Progenitor cell of endocrine pancreas (in vitro differentiated cells): ENCODE measurements at regions not wholly inside any gene's neighbourhood (a gene's known extent, or its start where the extent isn't known, plus 50 kb on each side); places are given as distances from the start of the nearest gene placed in this dataset.
A peak's percentile ranks its signal among the peaks of the same experiment; 100 is the strongest.

Experiments
- DNase-seq: peaks from one replicate; pipeline ENCODE4 v3.0.0; 2021; ENCODE audit warnings: low spot score; ENCODE audit not compliant: unreplicated experiment
- H3K27ac Mint-ChIP-seq: 2 replicates; pipeline ENCODE4 v1.8.0; 2021; ENCODE audit warnings: mild to moderate bottlenecking, moderate library complexity, mixed read lengths
- H3K27me3 Mint-ChIP-seq: 2 replicates; pipeline ENCODE4 v1.8.0; 2021; ENCODE audit warnings: mixed read lengths
- H3K36me3 Mint-ChIP-seq: 2 replicates; pipeline ENCODE4 v1.8.0; 2022; ENCODE audit warnings: mixed read lengths; ENCODE audit not compliant: insufficient read depth
- H3K4me1 Mint-ChIP-seq: 2 replicates; pipeline ENCODE4 v1.8.0; 2021; ENCODE audit warnings: low read depth, mixed read lengths
- H3K4me3 Mint-ChIP-seq: 2 replicates; pipeline ENCODE4 v1.8.0; 2021; ENCODE audit warnings: low read depth, mild to moderate bottlenecking, moderate library complexity, mixed read lengths
- H3K9me3 Mint-ChIP-seq: 2 replicates; pipeline ENCODE4 v1.8.0; 2021; ENCODE audit warnings: low read depth, mixed read lengths
- TF ChIP-seq, protein P1 (sequence below): fragments of 200-600 bp; sonication (generic); IDR thresholded peaks from one replicate; pipeline ENCODE4 v1.5.0; 2021; ENCODE audit warnings: antibody characterized with exemption, mild to moderate bottlenecking; ENCODE audit not compliant: unreplicated experiment

DNA sequence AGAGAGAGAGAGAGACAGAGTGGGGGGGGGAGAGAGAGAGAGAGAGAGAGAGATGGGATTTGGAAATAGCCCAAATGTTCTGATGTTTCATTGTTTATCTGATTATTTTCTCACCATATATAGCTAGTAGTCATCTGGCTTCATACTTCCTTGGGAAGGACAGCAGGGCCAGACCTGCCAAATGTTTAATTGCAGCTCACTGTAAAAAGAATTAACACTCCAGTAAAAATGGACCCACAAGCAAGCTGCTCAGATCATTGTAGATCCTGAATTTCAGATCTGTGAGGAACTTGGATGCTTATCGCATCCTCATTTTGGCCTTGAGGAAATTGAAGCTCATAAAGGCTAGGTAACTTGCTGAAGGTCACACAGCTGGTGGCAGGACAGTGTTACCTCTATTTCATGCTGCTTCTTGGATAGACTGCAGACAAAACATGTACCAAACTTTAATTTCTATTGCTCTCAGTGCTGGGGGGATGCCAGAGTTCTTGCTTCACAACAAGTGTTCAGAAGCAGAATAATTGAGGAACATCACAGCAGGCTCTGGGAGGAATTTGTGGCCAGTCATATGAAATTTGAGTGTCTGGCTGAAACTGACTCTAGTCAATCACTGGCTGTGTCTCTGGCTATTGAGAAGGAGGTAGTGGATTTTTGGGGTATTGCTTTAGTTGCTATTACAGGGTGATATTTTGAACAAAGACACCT, 223.5 kb downstream of the PIK3C3 start:
- H3K36me3 Mint-ChIP-seq = no peaks in the 10 kb centered on the region
- TF ChIP-seq, protein P1, sequence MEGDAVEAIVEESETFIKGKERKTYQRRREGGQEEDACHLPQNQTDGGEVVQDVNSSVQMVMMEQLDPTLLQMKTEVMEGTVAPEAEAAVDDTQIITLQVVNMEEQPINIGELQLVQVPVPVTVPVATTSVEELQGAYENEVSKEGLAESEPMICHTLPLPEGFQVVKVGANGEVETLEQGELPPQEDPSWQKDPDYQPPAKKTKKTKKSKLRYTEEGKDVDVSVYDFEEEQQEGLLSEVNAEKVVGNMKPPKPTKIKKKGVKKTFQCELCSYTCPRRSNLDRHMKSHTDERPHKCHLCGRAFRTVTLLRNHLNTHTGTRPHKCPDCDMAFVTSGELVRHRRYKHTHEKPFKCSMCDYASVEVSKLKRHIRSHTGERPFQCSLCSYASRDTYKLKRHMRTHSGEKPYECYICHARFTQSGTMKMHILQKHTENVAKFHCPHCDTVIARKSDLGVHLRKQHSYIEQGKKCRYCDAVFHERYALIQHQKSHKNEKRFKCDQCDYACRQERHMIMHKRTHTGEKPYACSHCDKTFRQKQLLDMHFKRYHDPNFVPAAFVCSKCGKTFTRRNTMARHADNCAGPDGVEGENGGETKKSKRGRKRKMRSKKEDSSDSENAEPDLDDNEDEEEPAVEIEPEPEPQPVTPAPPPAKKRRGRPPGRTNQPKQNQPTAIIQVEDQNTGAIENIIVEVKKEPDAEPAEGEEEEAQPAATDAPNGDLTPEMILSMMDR = no peak
- no peak overlapping the region for H3K4me3 Mint-ChIP-seq
- H3K27me3 Mint-ChIP-seq = no peaks in the 10 kb centered on the region
- DNase-seq = no peak
- H3K27ac Mint-ChIP-seq = no peak overlapping the region
- H3K4me1 Mint-ChIP-seq = peaks cover 4% of the 10 kb centered on the region
- H3K9me3 Mint-ChIP-seq = no peaks in the 10 kb centered on the region

DNA sequence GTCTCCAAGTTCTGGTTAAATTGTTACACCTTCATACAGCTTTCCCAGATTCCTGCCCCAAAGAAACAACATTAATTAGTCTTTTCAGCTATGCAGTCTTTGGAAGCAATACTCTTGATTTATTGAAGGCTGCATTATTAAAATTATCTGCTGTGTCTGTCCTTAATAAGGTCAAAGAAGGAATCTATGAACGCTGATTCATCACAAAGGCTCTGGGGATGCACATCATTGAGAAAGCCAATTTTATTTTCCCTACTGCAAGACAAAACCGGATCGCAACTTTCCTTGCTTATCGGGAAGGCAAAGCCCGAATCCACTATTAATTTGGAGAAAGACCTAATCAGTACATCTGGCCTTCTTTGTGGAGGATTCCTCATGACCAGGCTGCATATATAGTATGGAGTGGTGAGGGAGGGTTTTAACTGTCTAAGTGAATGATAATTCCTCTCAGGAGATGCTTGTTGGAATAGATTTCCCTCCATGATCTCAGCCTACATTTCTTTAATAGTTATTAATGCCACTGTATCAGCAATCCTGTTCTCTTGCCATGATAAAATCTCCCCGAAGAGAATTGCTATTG, 224.6 kb downstream of the PIK3C3 start:
- no peaks in the 10 kb centered on the region for H3K27me3 Mint-ChIP-seq
- H3K4me3 Mint-ChIP-seq = no peak overlapping the region
- peaks cover 2% of the 10 kb centered on the region for H3K36me3 Mint-ChIP-seq
- TF ChIP-seq, protein P1 = no peak
- H3K4me1 Mint-ChIP-seq = peaks cover 4% of the 10 kb centered on the region
- DNase-seq = no peak
- H3K9me3 Mint-ChIP-seq = peaks cover 3% of the 10 kb centered on the region
- H3K27ac Mint-ChIP-seq = no peak overlapping the region

DNA sequence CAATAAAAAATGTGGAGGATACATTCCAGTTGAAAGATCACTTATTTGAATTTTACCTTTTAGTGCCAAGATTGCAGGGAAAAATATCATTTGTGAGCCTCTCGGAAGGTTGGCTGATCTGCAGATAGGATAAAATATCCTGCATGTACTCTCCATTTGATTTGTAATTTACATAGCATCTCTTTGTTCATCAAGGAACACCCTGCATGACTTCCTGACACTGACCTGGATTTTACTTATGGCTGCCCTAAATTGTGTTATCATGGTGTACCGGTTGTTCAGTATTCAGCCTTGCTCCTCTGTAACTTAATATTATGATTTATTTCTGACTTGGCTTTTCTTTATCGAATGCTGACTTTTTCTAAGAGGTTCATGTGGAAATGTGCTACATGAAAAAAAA, 226.4 kb downstream of the PIK3C3 start:
- TF ChIP-seq, protein P1 = no peak
- no peak for DNase-seq
- Mint-ChIP-seq H3K4me3 (no peak overlapping the region), H3K36me3 (peaks cover 5% of the 10 kb centered on the region), H3K4me1 (peaks cover 4% of the 10 kb centered on the region), H3K27ac (no peak overlapping the region), H3K9me3 (peaks cover 6% of the 10 kb centered on the region), H3K27me3 (no peaks in the 10 kb centered on the region)

DNA sequence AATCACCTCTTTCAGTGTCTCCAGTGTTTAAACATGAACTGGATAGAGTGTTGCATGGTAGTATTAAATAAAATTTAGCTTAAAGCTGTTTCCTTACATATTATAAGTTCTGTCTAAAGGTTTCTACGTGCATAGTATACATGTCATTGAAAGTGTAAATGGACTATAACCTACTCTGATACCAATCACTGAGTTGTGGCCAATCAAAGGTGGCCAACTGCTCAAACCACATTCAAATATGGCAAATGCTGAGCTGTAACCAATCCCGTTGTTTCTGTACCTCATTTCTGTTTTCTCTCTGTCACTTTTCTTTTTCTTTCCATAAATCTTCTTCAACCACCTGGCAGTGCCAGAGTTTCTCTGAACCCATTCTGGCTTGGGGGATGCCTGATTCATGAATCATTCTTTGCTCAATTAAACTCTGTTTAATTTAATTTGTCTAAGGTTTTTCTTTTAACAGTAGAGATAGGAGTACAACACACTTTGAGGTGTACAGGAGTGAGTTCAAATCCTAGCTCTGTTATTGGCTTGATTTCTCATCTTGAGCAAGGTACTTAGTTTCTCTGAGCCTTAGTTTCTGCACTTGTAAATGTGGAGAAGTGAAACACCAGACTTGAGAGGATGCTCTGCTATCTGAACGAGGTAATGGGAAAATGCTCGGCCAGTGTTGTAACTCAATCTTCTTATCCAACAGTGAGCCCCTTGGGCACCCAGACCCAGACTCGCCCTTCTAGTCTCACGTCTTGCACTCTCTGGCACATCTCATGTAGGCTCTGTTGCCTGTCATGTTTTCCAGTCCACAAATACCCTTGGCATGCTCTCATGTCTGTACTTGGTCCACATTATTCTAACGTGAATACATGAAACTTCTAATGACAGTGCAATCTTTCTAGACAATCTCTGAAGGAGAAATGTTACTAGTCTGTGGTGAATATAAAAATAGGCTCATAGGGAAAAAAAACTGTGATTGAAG, 228.0 kb downstream of the PIK3C3 start:
- TF ChIP-seq, protein P1 = no peak
- no peak overlapping the region for H3K4me3 Mint-ChIP-seq
- peaks cover 6% of the 10 kb centered on the region for H3K9me3 Mint-ChIP-seq
- no peaks in the 10 kb centered on the region for H3K27me3 Mint-ChIP-seq
- no peak for DNase-seq
- peaks cover 4% of the 10 kb centered on the region for H3K4me1 Mint-ChIP-seq
- peaks cover 9% of the 10 kb centered on the region for H3K36me3 Mint-ChIP-seq
- H3K27ac Mint-ChIP-seq = peak overlapping the region; percentile 76

DNA sequence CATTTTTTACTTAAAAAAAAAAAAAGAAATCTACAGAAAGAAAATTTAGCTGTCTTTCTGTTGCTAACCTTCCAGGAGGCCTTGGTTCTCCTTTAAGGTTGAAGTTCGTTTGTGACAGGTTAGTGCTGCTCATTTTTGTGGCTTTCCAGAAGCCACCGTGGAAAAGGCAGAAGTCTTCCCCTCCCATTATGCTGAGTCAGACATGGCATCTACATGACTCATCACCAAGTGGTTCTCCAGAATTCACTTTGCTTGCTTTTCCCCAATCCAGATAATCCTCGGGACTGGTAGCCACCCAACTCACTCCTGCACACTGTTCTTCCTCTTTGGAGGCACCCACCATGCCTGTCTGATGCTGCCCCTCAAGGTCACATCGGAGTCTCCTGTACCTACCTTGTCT, 228.7 kb downstream of the PIK3C3 start:
- DNase-seq = no peak
- H3K4me3 Mint-ChIP-seq = no peak overlapping the region
- H3K4me1 Mint-ChIP-seq = peaks cover 4% of the 10 kb centered on the region
- H3K9me3 Mint-ChIP-seq = peaks cover 6% of the 10 kb centered on the region
- no peak overlapping the region for H3K27ac Mint-ChIP-seq
- TF ChIP-seq, protein P1 = no peak
- H3K36me3 Mint-ChIP-seq = peaks cover 9% of the 10 kb centered on the region
- H3K27me3 Mint-ChIP-seq = no peaks in the 10 kb centered on the region
